GM23248 (cell line): ENCODE measurements at regions not wholly inside any gene's neighbourhood (a gene's known extent, or its start where the extent isn't known, plus 50 kb on each side); places are given as distances from the start of the nearest gene placed in this dataset.

Experiments
- EZH2 ChIP-seq: fragments of 200-600 bp; sonication (generic); IDR thresholded peaks from 2 replicates; pipeline ENCODE4 v1.6.1; 2018; ENCODE audit warnings: antibody characterized with exemption, mild to moderate bottlenecking; ENCODE audit not compliant: insufficient read depth, poor library complexity, severe bottlenecking
- EZH2phosphoT487 ChIP-seq: fragments of 200-600 bp; sonication (generic); IDR thresholded peaks from 2 replicates; pipeline ENCODE4 v1.6.1; 2018; ENCODE audit warnings: antibody characterized with exemption, moderate library complexity, mild to moderate bottlenecking, low read depth; ENCODE audit not compliant: insufficient read depth

- no peak for TF ChIP-seq EZH2phosphoT487
- no peak for TF ChIP-seq EZH2
Observed at GRCh38 chr1:170355267-170355801, 176.6 kb upstream of the GORAB start.
